IPS-NIHi11 (cell line): ENCODE measurements at regions not wholly inside any gene's neighbourhood (a gene's known extent, or its start where the extent isn't known, plus 50 kb on each side); places are given as distances from the start of the nearest gene placed in this dataset.
"Not testable (repeated sequence)": the region's sequence is repeated elsewhere in the genome, so short reads cannot be mapped to it uniquely, and the experiment has no call there.

Source experiments
- DNase-seq: peaks from one replicate; pipeline ENCODE4 v3.0.0; 2012; ENCODE audit warnings: mixed read lengths, low spot score

GRCh38 chr1:66424530-66424929 is 109.4 kb upstream of the SGIP1 start:
- not testable (repeated sequence) for DNase-seq

- no peak for DNase-seq
Observed at GRCh38 chr1:66426239-66426853, 107.6 kb upstream of the SGIP1 start.

- DNase-seq: not testable (repeated sequence)
Observed at GRCh38 chr1:66430815-66431214, 103.1 kb upstream of the SGIP1 start.

GRCh38 chr1:66431999-66432398 is 102.0 kb upstream of the SGIP1 start:
- no peak for DNase-seq

GRCh38 chr1:66433611-66434010 is 100.3 kb upstream of the SGIP1 start:
- no peak for DNase-seq

- no peak for DNase-seq
Observed at GRCh38 chr1:66434096-66434495, 99.9 kb upstream of the SGIP1 start.

GRCh38 chr1:66435541-66435940 is 98.4 kb upstream of the SGIP1 start:
- DNase-seq: no peak

GRCh38 chr1:66436378-66437135 is 97.4 kb upstream of the SGIP1 start:
- DNase-seq: no peak

GRCh38 chr1:66437136-66437401 is 96.9 kb upstream of the SGIP1 start:
- DNase-seq: no peak

GRCh38 chr1:66438062-66438461 is 95.9 kb upstream of the SGIP1 start:
- DNase-seq: no peak

GRCh38 chr1:66438501-66438900 is 95.5 kb upstream of the SGIP1 start:
- DNase-seq: no peak

GRCh38 chr1:66439031-66439740 is 94.8 kb upstream of the SGIP1 start:
- DNase-seq: no peak

- DNase-seq: no peak
Observed at GRCh38 chr1:66443793-66444192, 90.2 kb upstream of the SGIP1 start.

GRCh38 chr1:66444438-66445265 is 89.3 kb upstream of the SGIP1 start:
- peak; percentile 12 for DNase-seq

GRCh38 chr1:66445492-66446181 is 88.3 kb upstream of the SGIP1 start:
- DNase-seq: no peak

GRCh38 chr1:66446261-66447001 is 87.5 kb upstream of the SGIP1 start:
- DNase-seq: peak; percentile 72

GRCh38 chr1:66450043-66450514 is 83.9 kb upstream of the SGIP1 start:
- no peak for DNase-seq

GRCh38 chr1:66450847-66451246 is 83.1 kb upstream of the SGIP1 start:
- DNase-seq: no peak

GRCh38 chr1:66452162-66452561 is 81.8 kb upstream of the SGIP1 start:
- no peak for DNase-seq

GRCh38 chr1:66452982-66453381 is 81.0 kb upstream of the SGIP1 start:
- DNase-seq: no peak

GRCh38 chr1:66455446-66455845 is 78.5 kb upstream of the SGIP1 start:
- no peak for DNase-seq
